D721Med (cell line): ENCODE measurements at regions not wholly inside any gene's neighbourhood (a gene's known extent, or its start where the extent isn't known, plus 50 kb on each side); places are given as distances from the start of the nearest gene placed in this dataset.

Experiments used
- DNase-seq: peaks from one replicate; pipeline ENCODE4 v3.0.0; 2011; ENCODE audit warnings: low spot score; ENCODE audit not compliant: insufficient read length
- FAIRE-seq: peaks from 2 replicates; lab custom pipeline; 2011; peaks lifted over from hg19 to GRCh38; lab: Jason Lieb, UNC
- TF ChIP-seq, protein P1 (sequence below): IDR thresholded peaks from 2 replicates; pipeline ENCODE4 v1.5.1; 2012; ENCODE audit warnings: mild to moderate bottlenecking, control low read depth; ENCODE audit not compliant: insufficient read depth; ENCODE audit errors: missing control alignments

DNA sequence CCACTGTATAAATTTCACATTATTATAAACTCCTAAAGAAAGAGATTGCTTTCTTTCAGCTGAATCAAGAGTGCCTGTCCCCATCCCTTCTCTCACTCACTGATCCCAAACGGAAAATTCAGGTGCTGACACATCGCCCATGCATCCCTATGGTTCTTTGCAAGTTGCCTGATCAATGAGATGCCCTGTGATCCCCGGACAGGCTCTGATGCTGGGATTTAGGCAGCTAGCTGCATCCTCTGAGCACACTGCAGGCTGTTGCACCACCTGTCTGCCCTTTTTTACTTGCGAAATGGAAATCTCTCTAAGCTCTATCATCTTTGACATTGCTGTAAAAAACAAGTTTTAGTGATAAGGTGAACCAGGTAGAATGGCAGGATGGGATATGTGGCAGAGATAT, 456.5 kb downstream of the GATA3 start:
- FAIRE-seq: no peak
- no peak for DNase-seq
- TF ChIP-seq, protein P1, sequence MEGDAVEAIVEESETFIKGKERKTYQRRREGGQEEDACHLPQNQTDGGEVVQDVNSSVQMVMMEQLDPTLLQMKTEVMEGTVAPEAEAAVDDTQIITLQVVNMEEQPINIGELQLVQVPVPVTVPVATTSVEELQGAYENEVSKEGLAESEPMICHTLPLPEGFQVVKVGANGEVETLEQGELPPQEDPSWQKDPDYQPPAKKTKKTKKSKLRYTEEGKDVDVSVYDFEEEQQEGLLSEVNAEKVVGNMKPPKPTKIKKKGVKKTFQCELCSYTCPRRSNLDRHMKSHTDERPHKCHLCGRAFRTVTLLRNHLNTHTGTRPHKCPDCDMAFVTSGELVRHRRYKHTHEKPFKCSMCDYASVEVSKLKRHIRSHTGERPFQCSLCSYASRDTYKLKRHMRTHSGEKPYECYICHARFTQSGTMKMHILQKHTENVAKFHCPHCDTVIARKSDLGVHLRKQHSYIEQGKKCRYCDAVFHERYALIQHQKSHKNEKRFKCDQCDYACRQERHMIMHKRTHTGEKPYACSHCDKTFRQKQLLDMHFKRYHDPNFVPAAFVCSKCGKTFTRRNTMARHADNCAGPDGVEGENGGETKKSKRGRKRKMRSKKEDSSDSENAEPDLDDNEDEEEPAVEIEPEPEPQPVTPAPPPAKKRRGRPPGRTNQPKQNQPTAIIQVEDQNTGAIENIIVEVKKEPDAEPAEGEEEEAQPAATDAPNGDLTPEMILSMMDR: no peak

DNA sequence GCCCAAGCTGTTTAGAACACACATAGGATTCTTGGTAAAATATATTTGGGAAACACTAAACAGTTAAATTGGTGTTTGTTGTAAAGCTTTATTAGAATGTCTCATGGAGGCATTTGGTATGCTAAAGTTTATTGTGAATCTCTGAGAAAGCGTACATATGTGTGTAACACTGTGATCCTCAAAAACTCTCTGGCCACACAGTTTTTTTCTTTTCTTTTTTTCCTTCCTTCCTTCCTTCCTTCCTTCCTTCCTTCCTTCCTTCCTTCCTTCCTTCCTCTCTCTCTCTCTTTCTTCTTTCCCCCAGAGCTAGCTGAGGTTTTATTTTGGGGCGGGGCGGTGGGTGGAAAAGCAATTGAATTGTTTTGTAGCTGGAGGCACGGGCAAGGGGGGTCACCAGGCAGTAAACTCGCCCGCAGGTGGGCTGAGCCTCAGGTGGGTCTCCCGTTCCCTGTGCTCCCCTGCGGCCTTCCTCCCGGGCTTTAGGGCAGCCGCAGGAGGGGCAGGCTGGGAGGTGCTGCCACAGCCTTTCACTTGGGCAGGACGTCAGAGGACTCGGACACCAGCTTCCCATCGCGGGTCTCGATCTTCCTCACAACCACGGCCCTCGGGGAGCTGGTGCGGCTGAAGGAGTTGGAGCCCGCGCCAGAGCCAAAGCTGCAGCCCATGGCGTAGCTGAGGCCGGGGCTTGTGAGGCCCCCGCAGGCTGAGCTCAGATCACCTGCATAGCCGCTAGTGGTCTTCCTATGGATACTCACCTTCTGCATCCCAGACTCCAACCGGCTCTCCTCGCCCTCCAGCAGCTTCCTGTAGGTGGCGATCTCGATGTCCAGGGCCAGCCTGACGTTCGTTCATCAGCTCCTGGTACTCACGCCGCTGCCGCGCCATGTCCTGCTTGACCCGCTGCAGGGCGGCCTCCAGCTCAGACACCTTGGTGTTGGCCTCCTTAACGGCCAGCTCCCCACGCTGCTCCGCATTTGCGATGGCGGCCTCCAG, 459.0 kb downstream of the GATA3 start:
- no peak for FAIRE-seq

DNA sequence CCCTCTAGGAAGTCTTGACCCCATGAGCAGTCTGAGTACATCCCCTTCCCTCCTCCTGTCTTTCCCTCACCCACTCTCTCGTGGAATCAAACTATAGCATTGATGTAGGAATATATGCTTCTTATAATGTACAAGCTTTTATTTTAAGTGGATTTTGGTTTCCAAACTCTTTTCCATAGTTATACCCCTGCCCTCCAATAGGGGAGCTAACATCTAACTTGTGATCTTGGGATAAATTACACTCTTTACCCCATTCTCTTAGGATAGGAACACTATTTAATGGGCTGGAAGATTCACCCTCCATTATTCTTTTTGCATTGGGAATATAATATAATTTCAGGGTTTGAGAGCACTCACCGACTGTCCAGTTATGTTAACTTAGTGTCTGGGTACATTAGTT, 465.9 kb downstream of the GATA3 start:
- FAIRE-seq (no peak), DNase-seq (no peak)
- TF ChIP-seq, protein P1: no peak

More for the DNA sequence above, 459.0 kb downstream of the GATA3 start:
- TF ChIP-seq, protein P1: no peak
- DNase-seq: no peak

DNA sequence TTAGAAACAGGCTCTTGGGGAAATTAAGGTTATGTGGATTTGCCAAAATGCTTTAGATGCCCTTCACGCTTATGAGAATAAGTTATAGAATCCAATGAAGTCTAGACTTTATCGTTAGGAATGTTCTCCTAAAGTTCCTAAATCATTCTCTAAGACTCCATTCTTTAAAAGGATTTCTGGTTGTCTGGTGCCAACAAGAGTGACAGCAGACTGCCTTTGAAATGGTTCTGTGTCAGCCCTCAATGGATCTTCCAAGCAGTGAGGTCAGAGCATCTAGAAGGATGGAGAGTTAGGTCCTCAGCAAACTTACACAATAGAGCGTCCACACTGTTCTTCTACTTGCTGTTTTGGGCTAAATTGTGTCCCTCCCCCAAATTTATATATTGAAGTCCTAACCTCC, 473.3 kb downstream of the GATA3 start:
- no peak for FAIRE-seq
- DNase-seq: no peak
- TF ChIP-seq, protein P1: no peak

DNA sequence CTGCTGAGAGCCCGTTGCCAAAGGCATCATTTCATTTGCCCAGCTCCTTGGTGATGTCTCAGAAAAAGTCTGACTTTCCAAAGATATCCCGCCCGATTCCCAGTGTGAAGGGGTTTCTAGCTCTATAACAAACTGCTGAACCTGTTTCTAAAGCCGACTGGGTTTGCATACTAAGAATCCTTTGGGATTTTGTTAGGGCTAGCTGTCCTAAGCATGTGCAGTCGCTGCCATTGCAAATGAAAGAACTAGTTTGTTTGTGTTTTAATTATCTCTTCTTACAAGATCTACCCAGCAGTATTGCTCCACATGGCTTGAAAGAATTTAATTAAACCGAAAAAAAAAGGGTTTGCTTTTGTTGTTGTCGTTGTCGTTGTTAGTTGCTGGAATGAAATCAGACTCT, 476.6 kb downstream of the GATA3 start:
- DNase-seq (no peak), FAIRE-seq (no peak)
- TF ChIP-seq, protein P1: no peak

DNA sequence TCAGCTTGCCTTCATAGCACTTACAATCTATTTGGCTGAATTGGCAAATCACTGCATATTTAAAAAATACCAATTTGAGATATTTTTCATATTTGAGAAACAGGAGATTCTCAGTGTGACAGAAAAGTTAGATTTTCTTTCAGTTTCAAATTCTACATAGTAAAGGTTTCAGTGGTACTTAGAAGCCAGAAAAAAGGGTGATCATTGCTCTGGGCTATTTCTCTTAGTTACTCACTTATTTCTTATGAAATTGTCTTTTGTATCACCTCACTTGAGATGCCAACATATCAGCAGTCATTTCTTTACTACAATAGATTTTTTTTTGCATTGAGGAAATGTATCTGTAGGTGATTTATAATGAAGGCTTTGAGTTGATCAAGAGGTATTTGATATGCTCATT, 478.2 kb downstream of the GATA3 start:
- FAIRE-seq (no peak), DNase-seq (no peak)
- TF ChIP-seq, protein P1: no peak

DNA sequence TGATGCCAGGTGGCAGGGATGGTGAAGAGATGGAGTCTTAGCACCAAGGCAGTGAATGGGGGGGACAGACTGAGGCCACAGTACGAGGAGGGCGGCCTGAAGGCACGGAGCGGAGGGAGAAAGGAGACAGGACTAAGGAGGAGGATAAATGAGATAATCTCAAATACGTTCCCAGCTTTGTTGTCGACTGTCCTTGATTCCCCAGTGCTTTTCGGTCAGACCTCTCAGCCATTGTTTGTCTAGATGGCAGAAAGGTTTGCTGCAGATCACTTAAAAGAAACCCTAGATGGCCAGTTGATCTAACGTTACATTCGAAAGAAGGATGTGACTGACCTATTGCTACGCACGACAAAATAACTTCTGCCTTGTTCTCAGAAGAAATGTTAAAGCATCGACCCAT, 479.0 kb downstream of the GATA3 start:
- DNase-seq (no peak), FAIRE-seq (no peak)
- TF ChIP-seq, protein P1: no peak
